HG02763 (cell line): ENCODE measurements at regions not wholly inside any gene's neighbourhood (a gene's known extent, or its start where the extent isn't known, plus 50 kb on each side); places are given as distances from the start of the nearest gene placed in this dataset.

Experiments
- ATAC-seq: cut with Tn5 transposase; IDR thresholded peaks from one replicate; pipeline ENCODE4 v1.9.1; 2021; ENCODE audit warnings: mild to moderate bottlenecking, moderate library complexity; ENCODE audit not compliant: unreplicated experiment

DNA sequence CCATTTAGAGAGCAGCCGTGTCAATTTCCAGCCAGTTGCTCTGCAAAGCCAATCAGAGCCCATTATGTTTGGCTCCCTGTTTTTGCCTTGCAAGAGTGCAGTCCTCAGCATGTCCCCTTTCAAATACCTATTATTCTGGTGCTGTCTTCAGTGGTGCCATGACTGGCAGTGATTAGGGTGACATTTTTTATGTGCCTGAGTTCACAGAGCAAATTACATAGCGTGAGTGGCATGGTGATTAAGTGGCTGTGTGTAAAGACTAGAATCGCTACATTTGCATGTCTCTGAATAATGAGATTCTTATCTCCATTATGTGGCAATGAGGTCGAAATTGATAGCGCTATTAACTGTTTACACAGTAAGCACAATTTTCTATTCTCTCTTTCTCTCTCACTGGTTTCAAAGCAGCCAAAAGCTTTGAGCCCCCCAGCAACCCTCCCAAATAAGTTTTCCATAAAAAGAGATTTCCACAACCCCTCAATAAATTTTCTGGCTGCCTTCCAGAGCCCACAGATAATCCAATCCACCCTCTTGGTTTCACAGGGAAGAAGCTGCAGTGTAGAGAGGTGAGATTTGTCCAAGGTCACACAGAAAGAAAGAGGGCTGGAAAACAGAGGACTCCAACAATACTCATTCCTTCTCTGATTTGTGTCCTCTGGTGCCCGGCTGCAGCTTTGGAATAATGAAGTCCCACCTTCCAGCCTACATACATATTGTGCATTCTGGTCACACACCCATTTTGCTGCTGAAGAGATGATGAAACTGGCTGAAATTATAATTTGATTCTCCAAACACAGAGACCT is 58.8 kb upstream of the NUDT4 start:
- no peak for ATAC-seq

DNA sequence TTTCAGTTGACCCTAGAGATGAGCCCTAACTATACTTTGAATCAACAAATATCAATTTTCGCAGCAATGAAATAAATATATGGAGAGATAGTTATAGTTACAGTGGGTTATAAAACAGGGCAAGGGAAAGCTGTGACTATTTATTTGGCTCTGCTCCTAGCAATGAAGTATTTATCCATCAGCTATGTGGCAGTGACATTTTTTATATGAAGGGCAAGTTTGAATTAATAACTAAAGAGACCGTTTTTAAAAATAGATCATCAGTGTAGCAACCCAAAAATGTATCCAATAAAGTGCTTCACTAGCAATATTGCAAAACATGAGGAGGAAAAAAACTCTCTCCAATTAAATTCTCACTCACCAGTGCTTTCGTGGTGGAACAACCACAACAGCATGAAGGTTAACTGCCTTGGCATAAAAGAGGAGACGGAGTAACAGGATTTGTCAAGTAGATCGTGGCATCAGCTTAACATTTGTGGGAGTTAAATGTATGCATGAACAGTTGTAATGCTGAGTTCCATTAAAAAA is 58.1 kb upstream of the NUDT4 start:
- ATAC-seq = no peak

DNA sequence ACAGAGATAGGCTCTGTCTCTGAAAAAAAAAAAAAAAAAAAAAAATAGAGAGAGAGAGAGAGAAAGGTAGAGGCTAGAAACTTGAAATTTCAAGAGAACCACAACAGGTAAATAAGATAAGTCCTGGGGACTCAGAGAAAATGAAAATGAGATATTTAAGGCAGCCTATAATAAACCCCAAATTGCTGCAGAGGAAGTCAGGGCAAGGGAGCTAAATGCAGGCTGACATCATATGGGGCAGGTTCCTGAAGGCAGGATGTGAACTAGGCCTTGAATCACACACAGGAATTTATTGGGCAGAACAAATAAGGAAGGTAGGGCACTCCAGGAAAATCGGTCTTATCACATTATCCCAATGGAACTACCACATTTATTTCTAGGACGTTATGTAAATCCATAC is 54.9 kb upstream of the NUDT4 start:
- no peak for ATAC-seq

DNA sequence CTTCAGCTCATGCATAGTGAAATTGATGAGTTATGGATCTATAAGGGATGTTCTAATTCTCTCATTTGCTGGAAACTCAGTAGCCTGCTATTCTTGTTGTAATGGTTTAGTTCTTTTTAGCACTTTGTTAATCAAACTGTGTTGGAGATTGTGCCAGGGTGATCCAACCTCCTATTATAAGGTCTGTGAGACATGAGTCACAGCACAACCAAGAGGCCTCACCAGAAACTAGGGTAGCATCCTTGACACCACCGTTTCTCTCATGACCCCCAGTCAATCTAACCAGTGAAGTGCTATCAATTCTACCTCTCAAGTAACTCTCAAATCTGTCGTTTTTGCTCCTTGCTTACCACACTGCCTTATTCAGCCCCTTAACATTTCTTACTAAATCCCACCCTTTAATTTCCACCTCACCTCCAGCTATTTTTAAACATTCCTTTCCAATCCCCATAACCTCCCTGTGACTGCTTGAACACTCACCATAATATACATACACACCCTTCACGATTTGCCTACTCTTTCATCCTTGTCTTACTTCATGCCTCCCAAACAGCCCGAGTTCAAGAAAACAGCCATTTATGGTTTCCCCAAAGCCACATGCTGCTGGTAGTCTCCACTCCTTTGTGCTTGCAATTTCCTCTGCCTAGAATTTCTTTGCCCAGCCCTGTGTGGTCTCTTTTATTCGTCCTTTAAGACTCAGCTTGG is 53.9 kb upstream of the NUDT4 start:
- ATAC-seq = no peak

DNA sequence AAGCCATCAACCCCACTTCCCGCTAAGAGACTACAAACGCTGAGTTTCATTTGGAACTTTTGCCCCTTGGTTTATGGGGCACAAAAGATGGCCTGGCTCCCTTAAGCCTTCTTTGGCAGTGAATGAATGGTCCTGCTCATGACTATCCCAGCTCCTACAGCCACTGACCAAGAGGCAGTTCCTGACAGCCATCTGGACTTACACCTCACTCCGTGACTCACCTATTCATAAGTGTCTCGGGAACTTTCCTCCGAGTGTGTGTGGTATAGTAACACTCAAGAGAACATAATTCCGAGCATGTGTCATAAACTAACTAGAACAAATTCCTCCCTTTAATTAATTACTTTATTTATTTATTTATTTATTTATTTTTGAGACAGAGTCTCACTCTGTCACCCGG is 51.9 kb upstream of the NUDT4 start:
- ATAC-seq = no peak
